Gastroesophageal sphincter (tissue), 3 donors: ENCODE measurements at regions not wholly inside any gene's neighbourhood (a gene's known extent, or its start where the extent isn't known, plus 50 kb on each side); places are given as distances from the start of the nearest gene placed in this dataset.

ENCODE experiments used
- POLR2A ChIP-seq, 2 donors: fragments of 450-650 bp; IDR thresholded peaks; one replicate each; pipeline ENCODE4 v1.6.1; 2017; ENCODE audit warnings: antibody characterized with exemption in 2 of 2, mild to moderate bottlenecking in 2 of 2, moderate library complexity in 1 of 2
- POLR2AphosphoS5 ChIP-seq: sonication (generic); formaldehyde crosslinking; IDR thresholded peaks from one replicate; pipeline ENCODE4 v1.6.1; 2017; ENCODE audit warnings: antibody characterized with exemption
- TF ChIP-seq, protein P1 (sequence below), 4 experiments: fragments of 200-600 bp in 2 of 4; fragments of 450-650 bp in 2 of 4; sonication (generic) in 1 of 4; IDR thresholded peaks; one replicate each; pipeline ENCODE4 v1.5.1; 2017 to 2019; ENCODE audit warnings: antibody characterized with exemption in 4 of 4, mild to moderate bottlenecking in 2 of 4, moderate library complexity in 2 of 4

DNA sequence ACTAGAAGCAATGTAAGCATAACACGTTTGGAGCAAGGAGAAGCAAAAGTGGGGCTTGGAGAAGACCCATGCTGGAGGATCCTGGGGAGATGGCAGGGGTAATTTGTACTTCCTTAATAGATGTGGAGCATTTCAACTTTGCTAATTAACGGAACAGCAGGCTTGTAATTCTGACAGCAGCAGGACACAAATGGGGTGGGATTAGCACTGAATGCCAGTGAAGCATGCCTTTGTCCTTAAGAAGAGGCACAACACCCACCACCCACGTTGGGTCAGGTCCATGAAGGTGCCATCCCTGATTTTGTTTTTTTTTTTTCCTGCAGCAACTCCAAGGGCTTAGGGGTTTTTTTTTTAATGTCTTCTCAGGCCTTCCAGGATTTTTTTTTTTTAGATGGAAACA lies 231.9 kb upstream of the ROPN1 start:
- TF ChIP-seq POLR2A (IDR thresholded peaks at IDR 0.05): no peak
- TF ChIP-seq, protein P1, sequence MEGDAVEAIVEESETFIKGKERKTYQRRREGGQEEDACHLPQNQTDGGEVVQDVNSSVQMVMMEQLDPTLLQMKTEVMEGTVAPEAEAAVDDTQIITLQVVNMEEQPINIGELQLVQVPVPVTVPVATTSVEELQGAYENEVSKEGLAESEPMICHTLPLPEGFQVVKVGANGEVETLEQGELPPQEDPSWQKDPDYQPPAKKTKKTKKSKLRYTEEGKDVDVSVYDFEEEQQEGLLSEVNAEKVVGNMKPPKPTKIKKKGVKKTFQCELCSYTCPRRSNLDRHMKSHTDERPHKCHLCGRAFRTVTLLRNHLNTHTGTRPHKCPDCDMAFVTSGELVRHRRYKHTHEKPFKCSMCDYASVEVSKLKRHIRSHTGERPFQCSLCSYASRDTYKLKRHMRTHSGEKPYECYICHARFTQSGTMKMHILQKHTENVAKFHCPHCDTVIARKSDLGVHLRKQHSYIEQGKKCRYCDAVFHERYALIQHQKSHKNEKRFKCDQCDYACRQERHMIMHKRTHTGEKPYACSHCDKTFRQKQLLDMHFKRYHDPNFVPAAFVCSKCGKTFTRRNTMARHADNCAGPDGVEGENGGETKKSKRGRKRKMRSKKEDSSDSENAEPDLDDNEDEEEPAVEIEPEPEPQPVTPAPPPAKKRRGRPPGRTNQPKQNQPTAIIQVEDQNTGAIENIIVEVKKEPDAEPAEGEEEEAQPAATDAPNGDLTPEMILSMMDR (IDR thresholded peaks at IDR 0.05): no peak
- no peak for TF ChIP-seq POLR2AphosphoS5
